HG02970 (cell line): ENCODE measurements at regions not wholly inside any gene's neighbourhood (a gene's known extent, or its start where the extent isn't known, plus 50 kb on each side); places are given as distances from the start of the nearest gene placed in this dataset.
"Not testable (repeated sequence)": the region's sequence is repeated elsewhere in the genome, so short reads cannot be mapped to it uniquely, and the experiment has no call there.

Experiments
- ATAC-seq: cut with Tn5 transposase; IDR thresholded peaks from one replicate; pipeline ENCODE4 v1.9.1; 2021; ENCODE audit warnings: mild to moderate bottlenecking, moderate library complexity, moderate number of reproducible peaks; ENCODE audit not compliant: unreplicated experiment, low FRiP score

DNA sequence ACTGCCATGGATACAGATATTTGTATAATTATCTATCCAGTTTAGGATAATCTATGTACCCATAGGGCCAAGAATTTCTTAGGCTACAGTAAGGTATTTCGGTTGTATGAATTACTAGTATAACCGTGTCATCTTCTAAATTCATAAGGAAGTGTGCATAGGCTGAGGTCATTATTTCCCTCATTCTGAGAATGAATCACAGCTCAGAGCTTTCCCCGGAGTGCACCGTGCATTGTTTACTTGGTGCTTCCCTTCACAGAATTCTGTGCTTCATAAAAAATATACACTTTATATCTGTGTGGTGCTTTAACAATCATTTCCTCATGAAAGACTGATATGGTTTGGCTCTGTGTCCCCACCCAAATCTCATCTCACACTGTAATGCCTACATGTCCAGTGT is 514.1 kb downstream of the ETNK1 start:
- no peak for ATAC-seq

- no peak for ATAC-seq
Measured at GRCh38 chr12:23140710-23141109, 515.7 kb downstream of the ETNK1 start.

- ATAC-seq = no peak
Measured at GRCh38 chr12:23141335-23141734, 516.4 kb downstream of the ETNK1 start.

DNA sequence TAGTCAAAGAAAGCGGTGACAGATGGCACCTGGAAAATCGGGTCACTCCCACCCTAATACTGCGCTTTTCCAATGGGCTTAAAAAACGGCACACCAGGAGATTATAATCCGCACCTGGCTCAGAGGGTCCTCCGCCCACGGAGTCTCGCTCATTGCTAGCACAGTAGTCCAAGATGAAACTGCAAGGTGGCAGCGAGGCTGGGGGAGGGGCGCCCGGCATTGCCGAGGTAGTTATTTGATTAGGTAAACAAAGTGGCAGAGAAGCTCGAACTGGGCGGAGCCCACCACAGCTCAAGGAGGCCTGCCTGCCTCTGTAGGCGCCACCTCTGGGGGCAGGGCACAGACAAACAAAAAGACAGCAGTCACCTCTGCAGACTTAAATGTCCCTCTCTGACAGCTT is 521.1 kb downstream of the ETNK1 start:
- not testable (repeated sequence) for ATAC-seq

GRCh38 chr12:23168459-23168858 is 543.5 kb downstream of the ETNK1 start:
- no peak for ATAC-seq

DNA sequence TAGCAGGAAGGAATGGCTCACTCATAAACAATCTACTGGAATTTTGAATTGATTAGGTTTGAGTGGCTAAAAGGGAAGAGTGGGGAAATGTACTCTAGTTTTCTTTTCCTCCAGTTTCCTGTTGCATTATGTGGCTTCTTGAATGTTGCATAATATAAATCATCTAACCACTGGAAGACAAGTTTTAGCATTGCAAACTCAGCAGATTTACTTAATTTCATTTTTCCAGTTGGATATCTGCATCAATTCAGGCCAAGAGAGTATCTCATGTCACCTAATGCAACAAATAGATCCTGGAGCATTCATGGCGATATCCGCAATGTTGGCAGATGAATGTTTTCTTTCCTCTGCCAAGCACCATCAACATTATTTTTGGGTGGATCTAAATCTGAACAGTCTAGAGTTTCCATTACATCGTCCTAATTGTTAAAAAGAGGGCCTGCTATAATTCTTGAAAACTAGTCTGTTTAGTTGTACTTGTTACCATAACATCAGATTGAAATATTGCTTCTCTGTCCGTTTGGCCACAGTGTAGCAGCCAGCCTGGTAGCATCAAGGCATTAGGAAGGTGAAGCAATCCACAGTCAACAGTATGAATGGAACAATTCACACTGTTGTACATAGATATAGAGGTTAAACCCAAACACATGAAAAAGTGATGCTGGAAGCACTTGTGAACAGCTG is 544.2 kb downstream of the ETNK1 start:
- ATAC-seq = no peak

DNA sequence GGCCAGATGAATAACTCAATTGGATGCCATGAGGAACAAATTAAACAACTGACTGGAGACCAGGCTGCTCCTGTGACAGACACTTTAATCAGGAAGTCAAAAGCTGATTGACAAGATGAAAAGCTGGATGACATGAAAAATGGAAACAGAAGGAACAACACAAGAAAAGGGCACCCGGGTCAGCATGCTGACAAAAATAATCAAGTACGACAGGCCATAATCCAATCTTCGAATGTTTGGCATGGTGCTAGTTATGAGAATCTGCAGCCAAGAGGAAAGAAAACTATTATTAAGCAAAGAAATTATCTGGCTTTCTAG is 544.7 kb downstream of the ETNK1 start:
- ATAC-seq = no peak

DNA sequence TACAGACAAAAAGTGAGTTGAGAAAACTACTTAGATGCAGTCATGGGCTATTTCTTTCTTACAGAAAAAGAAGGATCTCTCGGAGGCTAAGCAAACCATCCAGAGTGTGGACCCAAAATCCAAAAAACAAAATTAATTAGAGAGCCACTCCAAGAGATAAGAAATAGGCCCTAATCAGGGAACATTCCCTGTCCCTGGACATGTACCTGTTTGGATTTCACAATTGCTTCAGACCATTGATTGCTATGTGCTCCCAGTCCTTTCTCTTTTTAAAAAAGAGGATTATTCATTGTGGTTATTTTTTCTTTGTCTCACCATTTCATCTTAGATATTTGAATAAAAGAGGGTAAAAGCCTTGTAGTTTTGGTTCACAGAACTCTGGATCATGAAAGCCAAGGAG is 549.9 kb downstream of the ETNK1 start:
- ATAC-seq = no peak

- ATAC-seq = no peak
Measured at GRCh38 chr12:23185346-23185745, 560.4 kb downstream of the ETNK1 start.

- no peak for ATAC-seq
Measured at GRCh38 chr12:23186950-23187349, 562.0 kb downstream of the ETNK1 start.

DNA sequence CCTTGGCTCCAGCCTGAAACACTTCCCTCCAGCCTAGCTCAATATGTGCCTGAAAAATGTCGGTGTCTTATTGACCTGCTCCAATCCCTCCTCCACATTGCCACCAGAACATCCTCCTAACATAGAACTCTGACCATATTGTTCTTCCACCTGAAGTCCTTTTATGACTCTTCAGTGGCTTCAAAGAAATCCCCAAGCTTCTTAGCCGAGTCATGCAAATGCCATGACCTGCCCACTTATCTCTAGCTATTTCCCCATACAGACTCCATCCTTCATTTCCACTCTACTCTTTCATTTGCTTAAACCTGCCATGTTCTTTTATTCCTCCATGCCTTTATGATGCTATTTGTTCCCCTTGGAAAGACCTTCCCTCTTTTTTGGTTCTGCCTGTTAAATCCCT is 568.6 kb downstream of the ETNK1 start:
- ATAC-seq = no peak

DNA sequence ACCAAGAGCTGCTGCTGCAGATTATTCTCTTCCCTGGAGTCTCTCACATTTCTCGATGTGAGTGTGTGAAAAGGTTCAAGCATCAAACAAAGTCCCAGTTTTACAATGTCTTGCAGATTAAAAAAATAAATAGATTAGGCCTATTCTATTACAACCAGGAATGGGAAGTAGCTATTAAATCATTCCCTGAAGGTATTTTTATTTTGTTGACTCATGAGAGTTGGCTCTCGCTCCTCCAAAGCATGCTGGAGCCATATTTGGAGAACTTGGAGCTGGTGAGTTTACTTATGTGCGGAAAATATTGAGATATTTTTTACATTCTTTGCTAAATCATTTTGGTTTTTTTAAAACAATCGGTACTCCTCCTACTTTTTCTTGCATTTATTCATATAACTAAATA is 572.3 kb downstream of the ETNK1 start:
- ATAC-seq = no peak

DNA sequence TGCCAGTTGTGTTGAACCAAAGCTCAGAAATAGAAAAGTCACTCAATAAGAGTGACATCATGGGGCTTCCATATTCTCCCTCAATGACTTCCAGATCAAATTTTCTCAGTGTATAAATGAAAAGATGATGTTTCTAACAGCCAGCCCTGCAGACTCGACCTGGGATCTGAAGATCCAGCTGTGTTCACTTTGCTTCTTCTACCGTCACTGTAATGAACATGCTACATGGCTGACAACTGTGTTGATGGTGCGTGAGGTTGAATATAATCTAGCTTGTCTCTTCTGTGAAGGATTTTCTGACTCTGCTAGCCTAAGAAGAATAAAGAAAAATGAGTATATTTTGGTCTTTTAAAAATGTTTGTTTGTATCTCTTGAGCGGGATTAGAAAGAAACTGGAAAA is 577.8 kb downstream of the ETNK1 start:
- no peak for ATAC-seq

DNA sequence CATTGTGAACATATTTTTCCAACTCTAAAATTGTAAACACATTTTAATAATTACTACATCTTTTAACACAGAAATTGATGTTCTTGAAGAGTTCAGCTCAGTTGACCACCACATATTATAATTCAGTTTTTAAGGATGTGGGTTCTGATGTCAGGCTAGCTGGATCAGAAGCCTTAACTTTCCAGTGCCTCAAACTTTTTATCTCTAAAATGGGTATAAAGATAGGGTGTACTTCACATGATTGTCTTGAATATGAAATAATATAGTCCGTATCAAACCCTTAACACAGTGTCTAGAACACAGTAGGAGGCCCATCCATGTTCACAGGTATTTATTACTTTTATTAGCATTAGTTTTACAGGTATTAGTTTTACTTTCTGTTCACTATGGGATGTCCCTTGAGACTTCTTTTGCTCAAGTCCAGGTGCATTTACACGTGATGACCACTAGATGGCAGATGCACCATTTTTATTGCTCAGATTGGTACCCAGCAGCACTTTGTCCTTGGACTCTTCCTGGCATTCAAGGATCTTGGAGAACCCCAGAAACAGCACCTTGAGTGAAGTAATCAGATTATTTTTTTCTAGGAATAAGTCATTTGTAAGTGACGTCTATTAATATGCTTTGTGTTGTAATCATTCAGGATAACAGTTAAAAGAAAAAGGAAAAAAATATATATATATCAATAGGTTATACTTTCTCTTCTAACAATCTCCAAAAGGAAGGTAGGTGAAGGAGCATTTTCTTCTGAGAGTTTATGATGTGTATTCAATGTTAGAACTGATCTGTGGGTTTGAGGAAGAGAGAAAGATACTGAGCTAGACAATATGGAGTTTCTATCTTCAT is 580.2 kb downstream of the ETNK1 start:
- peak; percentile 85 for ATAC-seq

GRCh38 chr12:23209793-23210192 is 584.8 kb downstream of the ETNK1 start:
- no peak for ATAC-seq

DNA sequence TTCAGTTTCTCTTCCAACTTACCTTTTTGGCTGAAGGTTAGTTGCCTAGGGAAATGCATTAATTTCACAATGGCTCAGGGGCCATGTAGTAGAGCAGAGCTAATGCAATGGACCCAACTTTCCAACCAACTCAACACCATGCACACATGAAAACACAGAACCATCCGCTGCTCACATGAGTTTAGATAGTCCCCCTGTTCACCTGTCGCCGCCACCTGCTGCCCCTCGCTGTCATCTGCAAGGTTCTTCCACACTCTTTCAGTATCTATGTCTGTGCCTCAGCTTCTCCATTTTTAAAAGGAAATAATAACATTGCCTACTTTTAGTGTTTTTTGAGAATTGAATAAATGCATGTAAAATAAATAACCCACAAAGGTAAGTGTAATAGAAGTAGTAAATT is 585.6 kb downstream of the ETNK1 start:
- no peak for ATAC-seq

- ATAC-seq = no peak
Measured at GRCh38 chr12:23211384-23212320, 586.7 kb downstream of the ETNK1 start.

DNA sequence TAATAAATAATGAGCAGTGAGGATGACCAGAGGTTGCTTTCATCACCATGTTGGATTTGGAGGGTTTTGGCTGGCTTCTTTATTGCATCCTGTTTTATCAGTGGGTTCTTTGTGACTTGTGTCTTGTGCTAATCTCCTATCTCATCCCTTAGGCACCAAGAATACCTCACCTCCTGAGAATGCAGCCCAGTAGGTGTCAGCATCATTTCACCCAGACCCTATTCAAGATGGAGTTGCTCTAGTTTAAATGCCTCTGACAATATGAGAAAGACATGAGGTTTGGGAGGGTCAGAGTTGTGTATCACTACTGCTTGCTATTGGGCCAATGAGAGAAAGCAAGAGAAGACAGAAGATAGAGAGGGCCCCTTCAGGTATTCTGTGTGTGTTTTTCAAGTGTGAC is 592.2 kb downstream of the ETNK1 start:
- no peak for ATAC-seq

DNA sequence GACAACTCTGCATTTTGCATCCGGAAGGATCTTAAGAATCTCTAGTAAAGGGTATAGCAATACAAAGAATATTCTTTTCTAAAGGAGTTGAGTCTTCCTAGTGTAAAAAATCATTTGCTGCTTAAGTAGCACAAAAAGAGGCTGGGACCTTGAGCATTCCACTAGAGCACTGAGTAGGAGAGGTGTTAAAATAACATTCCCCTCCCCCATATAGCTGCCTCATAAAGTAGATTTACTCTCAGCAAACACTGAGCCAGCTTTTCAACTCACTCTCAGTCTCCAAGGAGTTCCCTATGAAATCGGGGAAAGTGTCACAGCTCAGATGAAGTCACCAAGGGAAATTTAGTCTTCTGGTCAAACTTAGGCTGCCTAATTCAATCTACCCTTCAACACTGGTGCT is 592.7 kb downstream of the ETNK1 start:
- no peak for ATAC-seq

GRCh38 chr12:23221066-23221465 is 596.1 kb downstream of the ETNK1 start:
- no peak for ATAC-seq

DNA sequence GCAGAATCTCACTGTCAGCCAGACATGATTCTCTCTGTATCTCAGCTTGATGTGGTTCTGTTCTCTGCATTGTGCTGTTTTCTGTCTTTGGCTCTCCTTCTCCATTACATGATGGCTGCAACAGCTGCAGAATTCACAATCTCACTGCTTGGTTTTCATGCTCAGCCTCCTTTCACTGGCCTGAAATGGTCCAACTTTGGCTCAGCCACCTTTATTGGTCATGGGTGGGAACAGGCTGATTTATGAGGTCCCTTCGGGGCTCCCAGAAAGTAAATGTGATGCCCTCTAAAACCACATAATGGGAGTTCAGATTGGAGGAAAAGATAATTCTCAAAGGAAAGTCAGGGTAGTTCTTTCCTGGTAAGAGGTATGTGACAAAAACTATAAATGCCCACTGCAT is 597.0 kb downstream of the ETNK1 start:
- ATAC-seq = no peak
